ENCODE measurements at regions not wholly inside any gene's neighbourhood (a gene's known extent, or its start where the extent isn't known, plus 50 kb on each side); places are given as distances from the start of the nearest gene placed in this dataset.

GRCh38 chr6:55676736-55677135 is 97.7 kb upstream of the HMGCLL1 start (continued):
- TF ChIP-seq LARP7 (IDR thresholded peaks at IDR 0.05) = no peak
- TF ChIP-seq EGR1 (IDR thresholded peaks at IDR 0.05; ENCODE audit: borderline replicate concordance in 1 of 2, low read depth in 2 of 2, low read length in 2 of 2) = no peak
- no peak for TF ChIP-seq ZZZ3 (IDR thresholded peaks at IDR 0.05; ENCODE audit: control insufficient read depth, insufficient read length, low read depth)
- TF ChIP-seq STAT1 (conservative IDR thresholded peaks at IDR 0.05) = no peak
- TF ChIP-seq IKZF2 (IDR thresholded peaks at IDR 0.05) = no peak
- no peak for TF ChIP-seq STAT3 (IDR thresholded peaks at IDR 0.05; ENCODE audit: low read depth, low read length)
- TF ChIP-seq, protein P1, sequence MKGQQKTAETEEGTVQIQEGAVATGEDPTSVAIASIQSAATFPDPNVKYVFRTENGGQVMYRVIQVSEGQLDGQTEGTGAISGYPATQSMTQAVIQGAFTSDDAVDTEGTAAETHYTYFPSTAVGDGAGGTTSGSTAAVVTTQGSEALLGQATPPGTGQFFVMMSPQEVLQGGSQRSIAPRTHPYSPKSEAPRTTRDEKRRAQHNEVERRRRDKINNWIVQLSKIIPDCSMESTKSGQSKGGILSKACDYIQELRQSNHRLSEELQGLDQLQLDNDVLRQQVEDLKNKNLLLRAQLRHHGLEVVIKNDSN (IDR thresholded peaks at IDR 0.05; ENCODE audit: borderline replicate concordance, extremely low read length, insufficient read depth, low read depth, low read length) = no peak

DNA sequence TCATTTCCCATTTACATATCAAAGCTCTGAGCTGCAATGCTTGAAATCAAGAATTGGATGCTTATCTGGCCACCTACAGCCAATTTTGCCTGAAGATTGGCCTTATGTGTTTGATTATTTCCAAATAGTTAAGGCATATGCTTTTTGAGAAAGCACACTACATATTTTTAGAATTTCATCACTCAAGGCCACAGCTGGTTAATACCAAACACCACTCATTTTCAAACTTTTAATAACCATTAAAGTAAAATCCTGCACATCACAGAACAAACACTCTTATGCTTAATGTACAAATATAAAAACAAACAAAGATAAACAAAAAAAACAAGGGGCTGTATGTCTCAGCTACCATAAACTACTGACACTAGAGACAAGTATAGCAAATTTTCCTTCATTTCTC is 96.9 kb upstream of the HMGCLL1 start:
- RAD21 ChIA-PET (ENCODE audit: unreplicated experiment) = no interaction called here
- ATAC-seq (no peak), FAIRE-seq (no peak), DNase-seq (ENCODE audit: low read depth, low spot score) (no peak)
- intact Hi-C loops (cut with micrococcal nuclease; ENCODE audit: unreplicated experiment) = no loop called here
- H3K79me2 ChIP-seq (ENCODE audit: control insufficient read depth, insufficient read depth, low read length) = no peaks in the 10 kb centered on the region
- H3K4me1 ChIP-seq (ENCODE audit: control insufficient read depth, insufficient read depth, low read length) = no peaks in the 10 kb centered on the region
- H3K4me2 ChIP-seq (ENCODE audit: control insufficient read depth, insufficient read depth) = no peak overlapping the region
- TF ChIP-seq PBX3 (IDR thresholded peaks at IDR 0.05; ENCODE audit: insufficient replicate concordance, low read depth, low read length) (no peak), TCF3 (IDR thresholded peaks at IDR 0.05; ENCODE audit: borderline replicate concordance, insufficient read depth, low read depth, low read length) (no peak), SUZ12 (IDR thresholded peaks at IDR 0.05; ENCODE audit: unreplicated experiment) (no peak), ZNF622 (IDR thresholded peaks at IDR 0.05) (no peak)
- no TSS peak for BruUV-seq (replicated peaks)
- H3K4me3 ChIP-seq = no peak overlapping the region
- POLR2A ChIA-PET = no interaction called here
- no peaks in the 10 kb centered on the region for H3K36me3 ChIP-seq (ENCODE audit: control insufficient read depth in 2 of 2, insufficient read depth in 2 of 2, low read length in 1 of 2)
- no peak overlapping the region for H2AFZ ChIP-seq (ENCODE audit: control insufficient read depth, low read depth, low read length)
- CTCF ChIA-PET = no interaction called here
- no peaks in the 10 kb centered on the region for H3K27me3 ChIP-seq (replicated peaks in 1 of 2; ENCODE audit: control insufficient read depth in 2 of 2, insufficient read depth in 2 of 2, low read length in 1 of 2)
- no peaks in the 10 kb centered on the region for H4K20me1 ChIP-seq (ENCODE audit: control insufficient read depth, insufficient read depth)
- in situ Hi-C loops (cut with MboI) = no loop called here
- H3K9me3 ChIP-seq (replicated peaks; ENCODE audit: control insufficient read depth, insufficient read depth, low read length) = no peaks in the 10 kb centered on the region
- H3K9ac ChIP-seq (ENCODE audit: control insufficient read depth, insufficient read depth, low read length) = no peak overlapping the region
- no peak overlapping the region for H3K27ac ChIP-seq (ENCODE audit: control insufficient read depth, insufficient read depth)
- SMC1A ChIA-PET (ENCODE audit: uncharacterized antibody, unreplicated experiment) = no interaction called here

Data from GM12878 (cell line).